KMS-11 (cell line): ENCODE measurements at regions not wholly inside any gene's neighbourhood (a gene's known extent, or its start where the extent isn't known, plus 50 kb on each side); places are given as distances from the start of the nearest gene placed in this dataset.

Experiments
- H2AFZ ChIP-seq: fragments of 200-600 bp; sonication (generic); 2 replicates; pipeline ENCODE4 v1.6.1; 2016; ENCODE audit warnings: antibody characterized with exemption, mixed run types, low read depth
- H3K27ac ChIP-seq: fragments of 200-600 bp; sonication (generic); 2 replicates; pipeline ENCODE4 v1.6.1; 2016; ENCODE audit warnings: mild to moderate bottlenecking, mixed run types
- H3K27me3 ChIP-seq: fragments of 200-600 bp; sonication (generic); 2 replicates; pipeline ENCODE4 v1.6.1; 2017; ENCODE audit warnings: mild to moderate bottlenecking, low read depth, mixed run types, moderate library complexity; ENCODE audit not compliant: insufficient read depth
- H3K36me3 ChIP-seq: fragments of 200-600 bp; sonication (generic); 2 replicates; pipeline ENCODE4 v1.6.1; 2017; ENCODE audit warnings: mild to moderate bottlenecking, mixed run types; ENCODE audit not compliant: insufficient read depth
- H3K4me1 ChIP-seq: fragments of 200-600 bp; sonication (generic); 2 replicates; pipeline ENCODE4 v1.6.1; 2016; ENCODE audit warnings: mild to moderate bottlenecking, low read depth, mixed run types; ENCODE audit not compliant: poor library complexity, severe bottlenecking
- H3K4me2 ChIP-seq: fragments of 200-600 bp; sonication (generic); 2 replicates; pipeline ENCODE4 v1.7.0; 2016; ENCODE audit warnings: mild to moderate bottlenecking, mixed run types
- H3K4me3 ChIP-seq: fragments of 200-600 bp; sonication (generic); IDR thresholded peaks from 2 replicates; pipeline ENCODE4 v1.6.1; 2017; ENCODE audit warnings: low read depth, low read length, mixed read lengths; ENCODE audit not compliant: insufficient read depth
- H3K79me2 ChIP-seq: fragments of 200-600 bp; sonication (generic); 2 replicates; pipeline ENCODE4 v1.6.1; 2016; ENCODE audit warnings: low read depth, mixed run types; ENCODE audit not compliant: insufficient read depth
- H3K9ac ChIP-seq: fragments of 200-600 bp; sonication (generic); 2 replicates; pipeline ENCODE4 v1.6.1; 2016; ENCODE audit warnings: mild to moderate bottlenecking, mixed run types
- H4K20me1 ChIP-seq: fragments of 200-600 bp; sonication (generic); 2 replicates; pipeline ENCODE4 v1.6.1; 2016; ENCODE audit warnings: mild to moderate bottlenecking, mixed run types; ENCODE audit not compliant: insufficient read depth
- TF ChIP-seq, protein P1 (sequence below): fragments of 200-600 bp; sonication (generic); conservative IDR thresholded peaks from 2 replicates; pipeline ENCODE4 v1.6.1; 2017; ENCODE audit warnings: low read depth, mild to moderate bottlenecking, antibody characterized with exemption, low read length, moderate library complexity, mixed read lengths

- no peaks in the 10 kb centered on the region for H3K36me3 ChIP-seq
- no peaks in the 10 kb centered on the region for H3K4me1 ChIP-seq
- H3K27ac ChIP-seq, result no peak overlapping the region
- no peak overlapping the region for H3K9ac ChIP-seq
- H3K4me2 ChIP-seq, result no peak overlapping the region
- no peaks in the 10 kb centered on the region for H3K27me3 ChIP-seq
- TF ChIP-seq, protein P1, sequence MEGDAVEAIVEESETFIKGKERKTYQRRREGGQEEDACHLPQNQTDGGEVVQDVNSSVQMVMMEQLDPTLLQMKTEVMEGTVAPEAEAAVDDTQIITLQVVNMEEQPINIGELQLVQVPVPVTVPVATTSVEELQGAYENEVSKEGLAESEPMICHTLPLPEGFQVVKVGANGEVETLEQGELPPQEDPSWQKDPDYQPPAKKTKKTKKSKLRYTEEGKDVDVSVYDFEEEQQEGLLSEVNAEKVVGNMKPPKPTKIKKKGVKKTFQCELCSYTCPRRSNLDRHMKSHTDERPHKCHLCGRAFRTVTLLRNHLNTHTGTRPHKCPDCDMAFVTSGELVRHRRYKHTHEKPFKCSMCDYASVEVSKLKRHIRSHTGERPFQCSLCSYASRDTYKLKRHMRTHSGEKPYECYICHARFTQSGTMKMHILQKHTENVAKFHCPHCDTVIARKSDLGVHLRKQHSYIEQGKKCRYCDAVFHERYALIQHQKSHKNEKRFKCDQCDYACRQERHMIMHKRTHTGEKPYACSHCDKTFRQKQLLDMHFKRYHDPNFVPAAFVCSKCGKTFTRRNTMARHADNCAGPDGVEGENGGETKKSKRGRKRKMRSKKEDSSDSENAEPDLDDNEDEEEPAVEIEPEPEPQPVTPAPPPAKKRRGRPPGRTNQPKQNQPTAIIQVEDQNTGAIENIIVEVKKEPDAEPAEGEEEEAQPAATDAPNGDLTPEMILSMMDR, result no peak
- no peak overlapping the region for H2AFZ ChIP-seq
- no peaks in the 10 kb centered on the region for H3K79me2 ChIP-seq
- no peaks in the 10 kb centered on the region for H4K20me1 ChIP-seq
- H3K4me3 ChIP-seq, result no peak overlapping the region
Observed at GRCh38 chr1:208308221-208308620, 64.0 kb upstream of the PLXNA2 start.

- Histone ChIP-seq H3K4me3 (no peak overlapping the region), H3K27me3 (no peaks in the 10 kb centered on the region), H3K79me2 (no peaks in the 10 kb centered on the region), H3K4me1 (no peaks in the 10 kb centered on the region), H2AFZ (no peak overlapping the region), H4K20me1 (no peaks in the 10 kb centered on the region), H3K27ac (no peak overlapping the region), H3K9ac (no peak overlapping the region), H3K36me3 (no peaks in the 10 kb centered on the region), H3K4me2 (no peak overlapping the region)
- TF ChIP-seq, protein P1, result no peak
Observed at GRCh38 chr1:208309771-208310170, 65.6 kb upstream of the PLXNA2 start.

GRCh38 chr1:208312706-208313105 lies 68.5 kb upstream of the PLXNA2 start:
- H3K9ac ChIP-seq, result no peak overlapping the region
- H3K36me3 ChIP-seq, result no peaks in the 10 kb centered on the region
- no peak overlapping the region for H3K4me2 ChIP-seq
- H3K27me3 ChIP-seq, result no peaks in the 10 kb centered on the region
- no peak overlapping the region for H3K27ac ChIP-seq
- TF ChIP-seq, protein P1, result no peak
- no peaks in the 10 kb centered on the region for H3K4me1 ChIP-seq
- no peaks in the 10 kb centered on the region for H4K20me1 ChIP-seq
- no peaks in the 10 kb centered on the region for H3K79me2 ChIP-seq
- no peak overlapping the region for H2AFZ ChIP-seq
- H3K4me3 ChIP-seq, result no peak overlapping the region

GRCh38 chr1:208314431-208314830 lies 70.2 kb upstream of the PLXNA2 start:
- no peaks in the 10 kb centered on the region for H3K27me3 ChIP-seq
- no peaks in the 10 kb centered on the region for H3K79me2 ChIP-seq

More at GRCh38 chr1:208314431-208314830, 70.2 kb upstream of the PLXNA2 start:
- H3K27ac ChIP-seq, result no peak overlapping the region
- no peak overlapping the region for H2AFZ ChIP-seq
- H3K9ac ChIP-seq, result no peak overlapping the region
- H3K36me3 ChIP-seq, result no peaks in the 10 kb centered on the region
- H3K4me2 ChIP-seq, result no peak overlapping the region
- H3K4me3 ChIP-seq, result no peak overlapping the region
- no peaks in the 10 kb centered on the region for H4K20me1 ChIP-seq
- H3K4me1 ChIP-seq, result no peaks in the 10 kb centered on the region
- TF ChIP-seq, protein P1, result no peak
